AG20443 (cell line): ENCODE measurements at regions not wholly inside any gene's neighbourhood (a gene's known extent, or its start where the extent isn't known, plus 50 kb on each side); places are given as distances from the start of the nearest gene placed in this dataset.
"Not testable (repeated sequence)": the region's sequence is repeated elsewhere in the genome, so short reads cannot be mapped to it uniquely, and the experiment has no call there.

Source experiments
- DNase-seq: peaks from one replicate; pipeline ENCODE4 v3.0.0; 2012; ENCODE audit warnings: low spot score, mixed read lengths

GRCh38 chr10:125269716-125270115, 109.4 kb upstream of the CTBP2 start:
- no peak for DNase-seq

- no peak for DNase-seq
These were observed 106.6 kb upstream of the CTBP2 start for GRCh38 chr10:125266966-125267365.

GRCh38 chr10:125266541-125266940, 106.2 kb upstream of the CTBP2 start:
- no peak for DNase-seq

GRCh38 chr10:125265579-125265955, 105.2 kb upstream of the CTBP2 start:
- peak; percentile 49 for DNase-seq

GRCh38 chr10:125264757-125265578, 104.6 kb upstream of the CTBP2 start:
- DNase-seq = no peak

- DNase-seq = no peak
These were observed 103.7 kb upstream of the CTBP2 start for GRCh38 chr10:125264091-125264490.

GRCh38 chr10:125263551-125263950, 103.2 kb upstream of the CTBP2 start:
- no peak for DNase-seq

GRCh38 chr10:125262920-125263319, 102.6 kb upstream of the CTBP2 start:
- no peak for DNase-seq

- DNase-seq = no peak
These were observed 102.0 kb upstream of the CTBP2 start for GRCh38 chr10:125262409-125262808.

GRCh38 chr10:125261491-125262186, 101.3 kb upstream of the CTBP2 start:
- no peak for DNase-seq

- no peak for DNase-seq
These were observed 99.9 kb upstream of the CTBP2 start for GRCh38 chr10:125260260-125260659.

- no peak for DNase-seq
These were observed 99.3 kb upstream of the CTBP2 start for GRCh38 chr10:125259651-125260050.

GRCh38 chr10:125258676-125259075, 98.3 kb upstream of the CTBP2 start:
- DNase-seq = no peak

GRCh38 chr10:125257521-125258108, 97.3 kb upstream of the CTBP2 start:
- no peak for DNase-seq

GRCh38 chr10:125256026-125256425, 95.7 kb upstream of the CTBP2 start:
- DNase-seq = no peak

GRCh38 chr10:125252937-125253336, 92.6 kb upstream of the CTBP2 start:
- DNase-seq = no peak

GRCh38 chr10:125250834-125251233, 90.5 kb upstream of the CTBP2 start:
- DNase-seq = not testable (repeated sequence)

GRCh38 chr10:125249948-125250347, 89.6 kb upstream of the CTBP2 start:
- DNase-seq = no peak

GRCh38 chr10:125248489-125248888, 88.1 kb upstream of the CTBP2 start:
- no peak for DNase-seq

- no peak for DNase-seq
These were observed 87.2 kb upstream of the CTBP2 start for GRCh38 chr10:125247576-125247975.

- DNase-seq = no peak
These were observed 83.3 kb upstream of the CTBP2 start for GRCh38 chr10:125243532-125244253.

- DNase-seq = no peak
These were observed 78.3 kb upstream of the CTBP2 start for GRCh38 chr10:125238682-125239081.
